ENCODE measurements at regions not wholly inside any gene's neighbourhood (a gene's known extent, or its start where the extent isn't known, plus 50 kb on each side); places are given as distances from the start of the nearest gene placed in this dataset.
A peak's percentile ranks its signal among the peaks of the same experiment; 100 is the strongest.

- POLR2A ChIA-PET, result no interaction called here
- Histone ChIP-seq H3K4me1 (replicated peaks in 1 of 2; ENCODE audit: control insufficient read depth in 2 of 2, insufficient read depth in 2 of 2, low read length in 2 of 2) (no peaks in the 10 kb centered on the region), H3K79me2 (ENCODE audit: control insufficient read depth, insufficient read depth, low read length) (0 out of 3 replicates have a peak, but pooled peaks cover 3% of the 10 kb centered on the region), H3K9me1 (ENCODE audit: control insufficient read depth, insufficient read depth, low read length) (no peaks in the 10 kb centered on the region), H3K27me3 (ENCODE audit: control insufficient read depth in 2 of 2, insufficient read depth in 2 of 2, low read length in 2 of 2) (no peaks in the 10 kb centered on the region), H3K9me3 (replicated peaks; ENCODE audit: control insufficient read depth, insufficient read depth, low read depth, low read length) (no peaks in the 10 kb centered on the region), H3K27ac (ENCODE audit: extremely low read depth, low read depth, low read length) (no peak overlapping the region), H3K36me3 (ENCODE audit: control insufficient read depth, insufficient read depth, low read length) (no peaks in the 10 kb centered on the region), H3K4me2 (ENCODE audit: insufficient read depth, low read length) (no peak overlapping the region), H3K9ac (ENCODE audit: insufficient read depth in 1 of 2, low read depth in 2 of 2, low read length in 2 of 2) (no peak overlapping the region), H3K4me3 (no peak overlapping the region), H2AFZ (ENCODE audit: low read depth, low read length) (no peak overlapping the region), H4K20me1 (replicated peaks; ENCODE audit: control insufficient read depth, insufficient read depth, low read length) (no peaks in the 10 kb centered on the region)
- no peak for ATAC-seq
- CTCF ChIA-PET (ENCODE audit: low intra/inter-chr PET ratio), result no interaction called here
- no TSS peak for BruUV-seq (replicated peaks)
- peak; percentile 23 for FAIRE-seq
- TF ChIP-seq HINFP (tag; conservative IDR thresholded peaks at IDR 0.05; ENCODE audit: low read depth) (no peak), NFIC (IDR thresholded peaks at IDR 0.05) (peak; percentile 85)
- no peak for DNase-seq (ENCODE audit: extremely low read depth in 1 of 4, low spot score in 3 of 4)
- in situ Hi-C loops (cut with MboI), result no loop called here
- intact Hi-C loops (cut with micrococcal nuclease), result no loop called here
- WGBS (ENCODE audit: insufficient coverage, low coverage, missing lambda C conversion rate), result 39% methylated on average over 5 of the region's 5 CpGs
Observed at GRCh38 chr21:18716578-18717138, 313.1 kb upstream of the TMPRSS15 start.

GRCh38 chr21:18722193-18722592 is 318.6 kb upstream of the TMPRSS15 start:
- Histone ChIP-seq H3K4me3 (no peak overlapping the region), H3K4me2 (ENCODE audit: insufficient read depth, low read length) (no peak overlapping the region), H3K4me1 (replicated peaks in 1 of 2; ENCODE audit: control insufficient read depth in 2 of 2, insufficient read depth in 2 of 2, low read length in 2 of 2) (no peaks in the 10 kb centered on the region), H3K9me1 (ENCODE audit: control insufficient read depth, insufficient read depth, low read length) (no peaks in the 10 kb centered on the region), H3K79me2 (ENCODE audit: control insufficient read depth, insufficient read depth, low read length) (peaks cover 13% of the 10 kb centered on the region), H3K9ac (ENCODE audit: insufficient read depth in 1 of 2, low read depth in 2 of 2, low read length in 2 of 2) (no peak overlapping the region), H3K27me3 (ENCODE audit: control insufficient read depth in 2 of 2, insufficient read depth in 2 of 2, low read length in 2 of 2) (no peaks in the 10 kb centered on the region), H3K27ac (ENCODE audit: extremely low read depth, low read depth, low read length) (no peak overlapping the region), H2AFZ (ENCODE audit: low read depth, low read length) (no peak overlapping the region), H3K9me3 (replicated peaks; ENCODE audit: control insufficient read depth, insufficient read depth, low read depth, low read length) (no peaks in the 10 kb centered on the region), H3K36me3 (ENCODE audit: control insufficient read depth, insufficient read depth, low read length) (no peaks in the 10 kb centered on the region), H4K20me1 (replicated peaks; ENCODE audit: control insufficient read depth, insufficient read depth, low read length) (no peaks in the 10 kb centered on the region)
- no peak for DNase-seq (ENCODE audit: extremely low read depth in 1 of 4, low spot score in 3 of 4)
- 15% methylated on average over 1 of the region's 1 CpG for WGBS (ENCODE audit: insufficient coverage, low coverage, missing lambda C conversion rate)
- intact Hi-C loops (cut with micrococcal nuclease) (no loop called here), in situ Hi-C loops (cut with MboI) (no loop called here)
- no peak for FAIRE-seq
- ChIA-PET CTCF (ENCODE audit: low intra/inter-chr PET ratio) (no interaction called here), POLR2A (no interaction called here)
- no peak for ATAC-seq
- no TSS peak for BruUV-seq (replicated peaks)
- no peak for TF ChIP-seq TOE1 (IDR thresholded peaks at IDR 0.05; ENCODE audit: borderline replicate concordance)
- TF ChIP-seq TOE1 (CRISPR knock-in tag; IDR thresholded peaks at IDR 0.05; ENCODE audit: borderline replicate concordance, low read depth), result no peak
- TF ChIP-seq LEF1 (IDR thresholded peaks at IDR 0.05), result no peak
- no peak for TF ChIP-seq HDAC1 (IDR thresholded peaks at IDR 0.05)
- no peak for TF ChIP-seq ZNF584 (CRISPR knock-in tag; IDR thresholded peaks at IDR 0.05; ENCODE audit: low read depth)
- no peak for TF ChIP-seq RCOR1 (IDR thresholded peaks at IDR 0.05; ENCODE audit: borderline replicate concordance in 1 of 2, low read depth in 2 of 2, low read length in 2 of 2)
- no peak for TF ChIP-seq SPI1 (IDR thresholded peaks at IDR 0.05; ENCODE audit: borderline replicate concordance, low read depth, low read length)
- TF ChIP-seq PHF21A (IDR thresholded peaks at IDR 0.05; ENCODE audit: borderline replicate concordance, low read depth), result no peak
- no peak for TF ChIP-seq ARHGAP35 (IDR thresholded peaks at IDR 0.05; ENCODE audit: partially characterized antibody)
- TF ChIP-seq ZFP1 (CRISPR knock-in tag; IDR thresholded peaks at IDR 0.05), result no peak
- TF ChIP-seq NR2C2 (CRISPR knock-in tag; IDR thresholded peaks at IDR 0.05), result no peak
- no peak for TF ChIP-seq NR2C2 (tag; IDR thresholded peaks at IDR 0.05)
- TF ChIP-seq RUNX1 (IDR thresholded peaks at IDR 0.05; ENCODE audit: low read depth), result no peak
- no peak for TF ChIP-seq THRAP3 (IDR thresholded peaks at IDR 0.05; ENCODE audit: borderline replicate concordance)
- TF ChIP-seq MTA2 (IDR thresholded peaks at IDR 0.05; ENCODE audit: low read depth), result no peak

Measured in K562 (cell line).